HT1080 (cell line): ENCODE measurements at regions not wholly inside any gene's neighbourhood (a gene's known extent, or its start where the extent isn't known, plus 50 kb on each side); places are given as distances from the start of the nearest gene placed in this dataset.

ENCODE experiments used
- DNase-seq: peaks from one replicate; pipeline ENCODE4 v3.0.0-alpha.2; 2015; ENCODE audit warnings: low read depth

- no peak for DNase-seq
These were observed 89.2 kb upstream of the TOMM7 start for GRCh38 chr7:22911889-22912288.

GRCh38 chr7:22909917-22910316, 87.3 kb upstream of the TOMM7 start:
- DNase-seq: no peak

- DNase-seq: no peak
These were observed 85.2 kb upstream of the TOMM7 start for GRCh38 chr7:22907805-22908204.

- DNase-seq: no peak
These were observed 78.1 kb upstream of the TOMM7 start for GRCh38 chr7:22900784-22901183.

GRCh38 chr7:22900101-22900500, 77.5 kb upstream of the TOMM7 start:
- no peak for DNase-seq

- no peak for DNase-seq
These were observed 74.3 kb upstream of the TOMM7 start for GRCh38 chr7:22896917-22897316.

GRCh38 chr7:22895828-22896165, 73.1 kb upstream of the TOMM7 start:
- DNase-seq: no peak

GRCh38 chr7:22895140-22895827, 72.6 kb upstream of the TOMM7 start:
- no peak for DNase-seq

GRCh38 chr7:22894546-22894945, 71.9 kb upstream of the TOMM7 start:
- DNase-seq: no peak

- DNase-seq: no peak
These were observed 68.1 kb upstream of the TOMM7 start for GRCh38 chr7:22890773-22891172.

GRCh38 chr7:22885797-22886261, 63.2 kb upstream of the TOMM7 start:
- DNase-seq: peak; percentile 48

GRCh38 chr7:22884911-22885788, 62.5 kb upstream of the TOMM7 start:
- peak; percentile 18 for DNase-seq

GRCh38 chr7:22882106-22882505, 59.5 kb upstream of the TOMM7 start:
- DNase-seq: no peak

- no peak for DNase-seq
These were observed 57.2 kb upstream of the TOMM7 start for GRCh38 chr7:22879709-22880306.

- no peak for DNase-seq
These were observed 56.6 kb upstream of the TOMM7 start for GRCh38 chr7:22879280-22879679.

GRCh38 chr7:22876986-22877729, 54.5 kb upstream of the TOMM7 start:
- DNase-seq: no peak

GRCh38 chr7:22875470-22875869, 52.8 kb upstream of the TOMM7 start:
- DNase-seq: no peak

- no peak for DNase-seq
These were observed 52.3 kb upstream of the TOMM7 start for GRCh38 chr7:22874904-22875303.
